Pons (tissue), 1 donor: ENCODE measurements at regions not wholly inside any gene's neighbourhood (a gene's known extent, or its start where the extent isn't known, plus 50 kb on each side); places are given as distances from the start of the nearest gene placed in this dataset.
"Not testable (repeated sequence)": the region's sequence is repeated elsewhere in the genome, so short reads cannot be mapped to it uniquely, and the experiment has no call there.

ENCODE experiments used
- DNase-seq: peaks from one replicate; pipeline ENCODE4 v3.0.0-alpha.2; 2016; ENCODE audit warnings: low spot score

DNA sequence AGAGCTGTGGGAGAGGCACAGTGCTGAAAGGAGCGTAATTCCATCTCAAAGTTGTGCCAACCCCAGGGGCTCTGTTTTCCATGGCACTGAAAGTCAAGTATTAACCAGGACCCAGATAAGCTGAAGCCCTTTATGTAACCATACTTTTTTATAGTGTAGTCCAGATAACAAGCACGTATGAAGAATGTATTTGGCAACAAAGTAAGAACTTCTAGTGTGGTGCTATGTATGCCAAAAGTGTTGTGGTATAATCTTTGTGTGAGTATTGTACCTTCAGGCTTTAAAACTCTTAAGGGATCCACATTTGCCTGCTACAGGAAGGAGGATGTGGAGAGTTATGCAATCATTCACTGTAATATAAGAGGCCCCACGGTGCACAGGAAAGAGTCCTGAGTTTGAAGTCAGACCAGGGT lies 129.4 kb downstream of the IBTK start:
- DNase-seq = no peak

DNA sequence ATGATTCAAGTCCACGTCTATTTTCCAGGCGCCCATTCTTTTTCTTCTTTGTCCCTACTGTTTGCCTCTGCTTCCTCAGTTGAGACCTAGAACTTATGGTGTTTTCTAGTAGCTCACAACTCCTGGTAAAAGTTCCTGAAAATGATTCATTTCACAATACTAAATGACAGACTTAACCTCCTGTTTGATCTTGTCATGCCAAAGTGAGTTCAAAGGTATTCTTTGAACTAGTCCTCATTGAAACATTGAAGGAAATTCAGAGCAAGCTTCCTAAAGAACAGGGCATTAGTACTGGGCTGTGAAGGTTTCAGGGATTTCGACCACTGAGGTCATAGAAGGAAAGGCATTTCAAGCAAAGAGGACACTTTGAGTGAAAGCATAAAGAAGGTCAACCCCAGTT lies 132.8 kb downstream of the IBTK start:
- no peak for DNase-seq

DNA sequence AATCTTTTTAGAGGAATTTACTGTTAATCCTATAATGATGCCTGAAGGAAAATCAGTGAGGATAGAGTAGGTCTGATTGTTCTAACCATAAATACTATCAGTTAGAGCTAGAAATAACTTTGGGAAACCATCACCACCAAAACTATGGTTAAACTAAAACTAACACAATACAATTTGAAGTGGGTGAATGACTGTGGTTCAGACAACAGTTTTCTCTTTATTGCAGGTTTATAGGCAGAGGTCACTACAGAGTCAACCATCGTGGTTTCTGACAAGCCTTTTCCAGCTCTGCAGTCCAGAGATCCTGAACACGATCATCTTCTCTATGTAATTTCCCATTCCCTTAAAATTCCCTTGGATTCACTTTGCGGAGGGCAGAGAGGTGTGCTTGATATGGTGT lies 134.3 kb downstream of the IBTK start:
- no peak for DNase-seq

DNA sequence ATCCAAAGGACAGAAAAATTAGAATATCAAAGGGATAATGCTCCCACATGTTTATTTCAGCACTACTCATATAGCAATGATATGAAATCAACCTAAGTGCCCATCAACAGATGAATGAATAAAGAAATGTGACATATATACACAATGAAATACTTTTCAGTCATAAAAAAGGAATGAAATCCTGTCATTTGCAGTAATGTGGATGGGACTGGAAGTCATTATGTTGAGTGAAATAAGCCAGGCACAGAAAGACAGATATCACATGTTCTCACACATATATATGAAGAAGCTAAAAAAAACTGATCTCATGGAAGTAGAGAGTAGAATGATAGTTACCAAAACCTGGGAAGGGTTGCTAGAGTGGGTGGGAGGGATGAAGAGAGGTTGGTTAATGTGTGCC lies 135.7 kb downstream of the IBTK start:
- no peak for DNase-seq

- no peak for DNase-seq
These were observed 136.4 kb downstream of the IBTK start for GRCh38 chr6:82111114-82111513.

- not testable (repeated sequence) for DNase-seq
These were observed 144.4 kb downstream of the IBTK start for GRCh38 chr6:82103171-82103570.

GRCh38 chr6:82101374-82102114 lies 146.0 kb downstream of the IBTK start:
- not testable (repeated sequence) for DNase-seq

DNA sequence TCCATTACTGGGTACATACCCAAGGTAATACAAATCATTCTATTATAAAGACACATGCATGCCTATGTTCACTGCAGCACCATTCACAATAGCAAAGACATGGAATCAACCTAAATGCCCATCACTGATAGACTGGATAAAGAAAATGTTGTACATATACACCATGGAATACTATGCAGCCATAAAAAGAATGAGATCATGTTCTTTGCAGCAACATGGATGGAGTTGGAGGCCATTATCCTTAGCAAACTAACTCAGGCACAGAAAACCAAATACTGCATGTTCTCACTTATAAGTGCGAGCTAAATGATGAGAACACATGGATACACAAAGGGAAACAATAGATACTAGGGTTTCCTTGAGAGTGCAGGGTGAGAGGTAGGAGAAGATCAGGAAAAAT lies 146.8 kb downstream of the IBTK start:
- DNase-seq = not testable (repeated sequence)

GRCh38 chr6:82097676-82098075 lies 149.9 kb downstream of the IBTK start:
- no peak for DNase-seq

- peak; percentile 52 for DNase-seq
These were observed 152.5 kb downstream of the IBTK start for GRCh38 chr6:82095091-82095490.

GRCh38 chr6:82094166-82094806 lies 153.3 kb downstream of the IBTK start:
- no peak for DNase-seq

- DNase-seq = peak; percentile 80
These were observed 158.4 kb downstream of the IBTK start for GRCh38 chr6:82088978-82089771.

GRCh38 chr6:82086944-82087343 lies 160.6 kb downstream of the IBTK start:
- no peak for DNase-seq

DNA sequence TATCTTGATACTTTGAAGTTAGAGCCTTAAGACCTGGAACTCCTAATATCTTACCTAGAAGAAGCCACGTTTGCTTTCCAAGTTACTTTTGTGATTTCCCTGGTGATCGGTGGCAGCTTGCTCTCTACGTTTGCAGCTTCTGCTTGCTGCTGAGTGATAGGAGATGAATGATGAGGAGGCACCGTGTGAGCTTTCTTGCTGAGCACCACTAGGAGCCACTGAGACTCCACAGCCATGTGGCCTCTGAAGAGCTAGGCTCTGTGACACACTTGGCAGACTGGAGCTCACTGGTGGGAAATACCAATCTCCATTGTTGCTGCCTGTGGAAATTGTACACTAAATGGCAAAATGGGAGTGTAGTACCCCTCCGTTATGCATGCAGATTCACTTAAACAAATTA lies 161.8 kb downstream of the IBTK start:
- no peak for DNase-seq

GRCh38 chr6:82084324-82084920 lies 163.1 kb downstream of the IBTK start:
- peak; percentile 89 for DNase-seq

GRCh38 chr6:82083646-82084045 lies 163.9 kb downstream of the IBTK start:
- no peak for DNase-seq

DNA sequence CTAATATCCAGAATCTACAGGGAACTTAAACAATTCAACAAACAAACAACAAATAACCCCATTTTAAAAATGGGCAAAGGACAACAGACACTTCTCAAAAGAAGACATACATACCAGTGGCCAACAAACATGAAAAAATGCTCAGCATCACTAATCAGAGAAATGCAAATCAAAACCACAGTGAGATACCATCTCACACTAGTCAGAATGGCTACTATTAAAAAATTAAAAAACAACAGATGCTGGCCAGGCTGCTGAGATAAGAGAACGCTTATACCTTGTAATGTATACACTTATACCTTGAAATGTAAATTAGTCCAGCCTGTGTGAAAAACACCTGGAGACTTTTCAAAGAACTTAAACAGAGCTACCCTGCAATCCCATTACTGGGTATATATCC lies 166.8 kb downstream of the IBTK start:
- no peak for DNase-seq

- no peak for DNase-seq
These were observed 169.1 kb downstream of the IBTK start for GRCh38 chr6:82078286-82078908.

- DNase-seq = no peak
These were observed 170.6 kb downstream of the IBTK start for GRCh38 chr6:82076916-82077315.

DNA sequence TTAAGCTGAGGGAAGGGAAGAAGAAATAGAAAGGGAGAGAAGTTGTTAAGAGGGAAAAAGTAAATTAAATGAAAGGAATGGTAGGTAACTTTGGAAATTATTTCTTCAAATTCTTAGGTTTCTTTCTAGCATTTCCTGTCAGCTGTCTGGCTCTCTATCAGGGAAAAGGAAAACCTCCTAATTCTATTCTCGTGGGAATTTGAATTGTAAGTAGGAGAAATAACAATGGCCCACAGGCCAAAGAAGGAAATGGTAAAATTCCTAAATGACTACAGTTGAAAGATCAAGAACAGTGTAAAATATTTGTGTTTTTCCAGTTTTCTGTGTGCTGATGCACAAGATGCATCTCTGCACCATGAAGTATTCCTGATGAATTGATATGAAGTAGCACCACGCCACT lies 173.0 kb downstream of the IBTK start:
- no peak for DNase-seq

- no peak for DNase-seq
These were observed 174.1 kb downstream of the IBTK start for GRCh38 chr6:82073484-82073883.

- DNase-seq = no peak
These were observed 174.8 kb downstream of the IBTK start for GRCh38 chr6:82072751-82073150.
